Activated gamma-delta T cell (primary cell): ENCODE measurements at regions not wholly inside any gene's neighbourhood (a gene's known extent, or its start where the extent isn't known, plus 50 kb on each side); places are given as distances from the start of the nearest gene placed in this dataset.

ENCODE experiments used
- DNase-seq: peaks from one replicate; lab custom pipeline; 2025; lab: John Stamatoyannopoulos, UW

DNA sequence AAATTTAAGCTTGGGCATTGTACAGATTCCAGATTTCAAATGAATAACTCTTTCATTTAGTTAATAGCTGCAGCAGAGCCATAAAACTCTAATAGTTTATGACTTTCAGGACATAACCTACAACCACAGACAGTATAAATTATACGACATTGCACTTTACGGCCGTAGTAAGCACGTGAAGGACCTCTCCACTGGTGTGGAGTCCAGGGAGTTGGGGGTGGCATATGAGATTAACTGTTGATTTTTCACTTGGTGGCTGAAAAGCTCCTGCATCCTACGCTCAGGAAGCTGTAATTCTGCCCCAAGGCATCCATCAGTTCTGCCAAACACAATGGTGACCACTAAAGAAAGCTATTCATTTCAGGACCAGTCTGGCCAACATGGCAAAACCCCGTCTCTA, 376.2 kb downstream of the SOX11 start:
- DNase-seq = no peak

DNA sequence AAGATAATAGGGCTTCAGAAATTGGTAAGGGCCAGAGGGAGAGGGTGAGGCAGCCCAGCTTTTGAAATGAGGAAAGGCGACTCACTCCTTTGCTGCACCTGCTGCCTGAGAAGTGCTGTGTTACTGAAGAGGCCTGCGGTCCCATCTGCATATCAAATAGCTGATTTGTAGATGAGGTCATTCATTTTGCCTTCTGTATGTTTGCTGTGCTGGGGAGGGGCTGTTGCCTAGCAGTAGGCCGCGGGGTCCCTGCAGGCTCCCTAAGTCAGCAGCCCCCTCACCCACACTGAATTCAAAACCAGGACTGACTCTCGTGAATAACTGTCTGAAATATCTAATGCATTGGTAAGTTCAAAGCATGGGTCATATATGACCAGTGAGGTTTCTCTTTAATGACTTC, 377.2 kb downstream of the SOX11 start:
- DNase-seq = no peak

DNA sequence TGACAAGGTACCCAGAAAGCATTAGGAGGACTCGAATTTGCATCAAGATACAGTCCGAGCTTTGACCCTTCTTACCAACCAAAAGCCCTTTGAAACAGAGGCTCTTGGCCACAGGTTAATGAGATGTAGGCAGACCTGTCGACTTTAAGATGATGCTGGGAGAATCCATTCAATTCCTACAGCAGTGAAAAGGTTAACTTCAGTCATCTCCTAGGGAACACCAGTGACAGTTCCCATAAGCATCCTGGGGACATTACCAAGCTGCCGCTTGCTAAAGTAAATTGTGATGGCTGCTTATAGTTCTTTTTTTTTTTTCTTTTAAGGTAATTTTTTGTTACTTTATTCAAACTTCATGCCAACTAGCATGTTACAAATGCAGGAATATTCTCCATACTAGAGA, 379.3 kb downstream of the SOX11 start:
- DNase-seq = no peak

DNA sequence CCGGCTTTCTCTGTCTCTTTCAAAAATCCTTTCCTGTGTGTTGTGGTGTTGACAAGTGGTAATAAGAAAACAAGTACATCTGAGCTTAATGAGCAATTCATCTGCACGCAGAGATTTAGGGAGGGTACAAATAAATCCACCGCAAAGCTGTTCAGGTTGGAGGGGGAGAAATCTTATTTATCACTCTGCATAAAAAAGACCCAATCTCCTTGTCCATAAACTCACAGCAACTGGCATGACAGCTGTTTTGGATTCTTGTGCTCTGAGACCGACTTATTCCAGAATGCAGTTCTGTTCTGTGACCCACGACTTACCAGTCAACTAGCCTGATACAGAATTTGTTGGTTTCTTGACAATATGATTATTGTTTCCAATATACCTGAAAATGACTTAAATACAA, 380.1 kb downstream of the SOX11 start:
- no peak for DNase-seq

DNA sequence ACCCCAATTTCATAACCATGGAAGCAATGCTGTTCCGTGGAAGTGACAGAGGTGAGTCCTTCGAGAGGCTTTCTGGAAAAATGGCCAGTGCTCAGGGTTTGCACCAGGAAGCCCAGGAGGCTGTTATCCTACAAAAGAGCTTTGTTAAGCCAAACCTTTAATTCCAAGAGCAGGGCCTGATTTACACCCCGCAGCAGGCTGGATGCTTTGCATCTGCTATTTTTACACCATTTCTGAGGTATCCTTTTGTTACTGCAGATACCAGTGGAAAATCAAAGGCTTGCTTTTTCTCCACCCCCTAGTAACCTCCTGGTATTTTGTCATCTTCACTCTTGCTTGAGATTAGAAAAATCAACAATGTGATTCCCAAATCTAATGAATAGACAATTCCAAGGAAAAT, 380.6 kb downstream of the SOX11 start:
- DNase-seq = no peak

DNA sequence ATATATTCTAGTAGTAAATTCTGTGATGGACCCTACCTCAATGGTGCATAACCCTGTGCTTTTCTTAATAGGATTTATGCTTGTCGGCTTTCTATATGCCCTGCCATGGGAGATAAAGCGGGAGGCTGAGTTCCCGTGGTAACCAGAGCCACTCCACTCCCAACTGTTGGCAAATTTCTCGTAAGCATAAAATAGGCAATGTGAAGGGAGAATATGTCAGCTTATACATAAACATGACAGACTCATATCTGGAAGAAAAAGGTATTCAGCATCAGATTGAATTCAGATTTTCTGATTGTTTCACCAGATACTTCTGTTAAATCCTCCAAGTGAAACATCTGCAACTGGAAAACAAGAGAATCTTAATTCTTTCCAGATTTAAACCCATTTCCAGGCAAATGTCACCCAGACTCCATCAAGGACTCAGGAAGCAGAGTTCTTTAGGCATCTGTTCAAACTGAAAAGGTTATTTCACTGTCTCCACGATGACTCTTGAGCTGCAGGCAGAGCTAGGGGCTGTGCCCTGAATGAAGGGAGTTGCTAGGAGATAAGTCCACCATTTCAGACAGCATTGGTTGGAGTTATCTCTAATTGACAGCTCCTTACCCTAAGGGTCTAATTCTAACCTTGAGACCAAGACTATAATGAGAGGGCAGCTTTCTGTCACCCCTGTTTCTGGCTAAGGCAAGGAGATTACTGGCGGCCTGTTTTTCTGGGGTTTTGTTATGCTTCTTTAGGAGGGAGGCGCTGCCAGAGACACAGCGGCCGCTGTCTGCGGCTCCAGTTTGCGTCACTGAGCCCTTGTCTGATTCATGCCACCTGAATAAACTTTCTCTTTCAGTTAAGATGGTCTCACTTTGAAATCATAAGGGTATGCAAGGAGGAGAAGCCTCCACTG, 381.3 kb downstream of the SOX11 start:
- DNase-seq = no peak

DNA sequence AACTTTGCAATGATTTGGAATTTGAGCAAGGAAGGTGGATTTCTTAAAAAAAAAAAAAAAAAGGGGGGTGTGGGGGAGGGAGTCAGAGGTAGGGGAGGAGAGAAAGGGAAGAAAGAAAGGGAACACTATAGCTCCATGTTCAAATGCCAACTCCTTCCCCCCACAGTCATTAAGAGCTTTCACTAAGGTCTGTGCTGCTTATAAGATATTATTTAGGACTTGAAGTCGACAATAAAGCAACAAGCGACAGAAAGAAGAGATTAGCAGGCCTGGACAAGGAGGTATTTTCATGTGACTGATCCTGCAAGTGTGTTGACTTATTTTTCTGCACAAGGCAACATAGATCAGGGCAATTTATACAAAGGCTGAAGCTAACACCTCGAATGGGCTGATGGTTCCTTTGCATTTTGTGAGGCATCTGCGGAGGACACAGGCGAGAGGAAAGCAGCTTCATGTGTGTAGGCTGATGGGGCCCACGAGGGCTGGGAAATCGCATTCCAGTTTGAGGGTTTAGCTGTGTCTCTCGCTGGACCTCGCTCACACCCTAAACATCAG, 382.0 kb downstream of the SOX11 start:
- DNase-seq = no peak

DNA sequence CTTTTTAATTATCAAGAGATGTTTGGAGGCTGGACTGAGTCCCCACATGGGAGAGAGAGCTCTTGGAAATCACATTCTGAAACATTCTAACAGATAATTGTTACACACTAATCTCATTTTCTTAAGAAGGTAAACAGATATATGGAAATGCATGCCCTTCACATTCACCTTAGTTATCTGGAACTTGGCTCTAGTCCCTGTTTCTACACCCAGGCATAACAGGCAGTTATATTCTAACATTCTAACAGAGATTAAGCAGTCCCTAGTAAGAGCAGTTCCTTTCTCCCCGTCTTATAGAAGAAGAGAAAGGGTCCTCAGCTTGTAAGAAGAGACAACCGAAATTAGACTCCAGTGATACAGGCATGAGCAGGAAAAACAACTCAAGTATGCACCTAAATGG, 385.4 kb downstream of the SOX11 start:
- DNase-seq = no peak

DNA sequence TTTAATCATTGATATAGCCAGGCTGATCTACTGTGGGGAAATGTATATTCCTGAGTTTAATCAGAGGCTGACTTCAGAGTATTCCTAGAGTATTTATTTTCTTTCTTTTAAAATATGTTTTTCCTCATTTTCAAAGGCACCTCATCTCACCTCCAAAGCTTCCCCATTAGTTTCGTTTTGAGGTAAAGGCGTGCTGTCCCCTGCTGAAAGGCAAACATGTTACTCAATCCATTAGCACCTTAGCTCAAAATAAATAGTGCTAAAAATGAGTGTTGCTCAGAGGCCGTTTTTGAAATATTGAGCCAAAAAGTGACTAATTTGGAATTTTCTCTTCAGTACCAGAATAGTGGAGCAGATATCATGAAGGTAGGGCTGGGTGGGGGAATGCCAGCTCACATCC, 386.2 kb downstream of the SOX11 start:
- DNase-seq = no peak

DNA sequence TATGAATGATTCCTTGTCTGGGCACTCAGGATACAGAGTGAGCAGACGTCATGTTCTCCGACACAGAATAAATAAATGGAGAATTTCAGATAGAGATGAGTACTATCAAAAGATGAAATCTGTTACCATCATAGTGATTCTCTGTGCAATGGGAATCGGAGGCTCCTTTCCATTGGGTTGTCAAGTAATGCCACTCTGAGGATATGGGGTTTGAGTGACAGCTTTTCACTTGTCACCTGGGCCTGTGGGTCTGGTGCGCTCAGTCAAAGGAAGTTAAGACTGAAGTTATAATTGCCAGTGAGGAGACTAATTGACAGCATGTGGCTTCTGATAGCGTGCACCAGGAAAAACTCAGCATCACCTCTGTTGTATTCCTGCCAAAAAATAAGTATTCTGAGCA, 387.2 kb downstream of the SOX11 start:
- no peak for DNase-seq

DNA sequence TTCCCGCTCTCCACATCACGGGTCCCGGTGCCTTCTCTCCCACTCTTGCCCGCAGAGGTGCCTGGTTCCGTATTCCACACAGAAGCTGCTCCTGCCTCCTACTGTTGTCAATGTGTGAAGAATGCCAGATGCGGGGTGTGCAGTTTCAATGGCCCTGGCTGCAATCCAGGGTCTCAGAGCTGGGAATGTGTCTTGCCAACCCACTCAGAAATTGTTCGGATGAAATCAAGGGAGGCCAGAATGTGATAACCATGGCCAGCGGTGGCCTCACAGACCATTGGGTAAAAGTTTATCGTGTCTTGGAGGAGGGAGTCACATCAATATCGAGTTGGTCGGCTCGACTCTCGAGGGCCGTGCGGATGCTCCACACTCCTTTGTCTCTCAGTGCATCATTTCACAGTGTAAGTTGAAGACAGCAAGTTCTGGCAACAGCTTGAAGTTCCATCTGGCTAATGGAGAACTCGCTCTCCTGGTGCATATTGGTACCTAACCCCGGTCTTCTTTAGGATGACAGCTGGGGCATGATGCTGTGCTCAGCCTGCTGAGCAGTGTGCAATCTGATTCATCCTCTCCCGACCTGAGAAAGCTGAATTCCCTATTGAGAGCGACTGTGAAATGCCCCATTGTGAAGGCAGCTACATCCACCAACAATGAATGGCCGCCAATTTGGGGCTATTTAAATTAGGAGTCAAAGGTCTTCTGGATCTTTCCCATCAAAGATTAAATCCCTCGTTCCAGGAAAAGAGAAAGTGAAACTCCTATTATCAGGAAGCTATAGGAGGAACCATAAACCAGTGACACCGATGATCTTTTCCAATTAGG, 389.0 kb downstream of the SOX11 start:
- no peak for DNase-seq

DNA sequence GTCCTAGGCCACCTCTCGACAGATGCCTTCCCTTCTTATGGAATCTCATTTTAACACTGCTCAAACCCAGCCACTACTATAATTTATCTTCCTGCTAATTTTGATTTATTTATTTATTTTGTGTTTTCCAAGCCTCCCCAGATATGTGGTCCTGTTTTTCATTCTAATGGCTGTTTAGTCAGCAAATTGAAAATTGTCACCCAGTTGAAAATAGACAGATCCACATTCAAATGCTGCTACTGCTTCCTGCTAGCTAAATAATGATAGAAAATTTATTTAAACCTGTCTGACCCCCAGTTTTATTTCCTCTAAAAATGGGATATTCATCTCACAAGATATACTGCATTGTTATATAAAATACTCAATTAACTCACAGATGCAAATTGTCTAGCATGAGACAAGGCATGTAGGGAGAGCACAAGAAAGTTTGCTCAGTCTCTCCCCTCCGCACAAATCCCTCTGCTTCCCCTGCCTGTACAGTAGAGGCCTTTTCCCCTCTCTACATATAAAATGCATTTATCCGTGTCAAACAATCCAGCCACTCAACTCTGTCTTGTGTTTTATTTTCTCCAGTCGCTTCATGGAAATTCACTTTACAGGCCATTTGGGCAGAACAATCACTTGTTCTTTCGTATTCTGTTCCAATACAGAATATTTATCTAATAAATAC, 389.9 kb downstream of the SOX11 start:
- no peak for DNase-seq

DNA sequence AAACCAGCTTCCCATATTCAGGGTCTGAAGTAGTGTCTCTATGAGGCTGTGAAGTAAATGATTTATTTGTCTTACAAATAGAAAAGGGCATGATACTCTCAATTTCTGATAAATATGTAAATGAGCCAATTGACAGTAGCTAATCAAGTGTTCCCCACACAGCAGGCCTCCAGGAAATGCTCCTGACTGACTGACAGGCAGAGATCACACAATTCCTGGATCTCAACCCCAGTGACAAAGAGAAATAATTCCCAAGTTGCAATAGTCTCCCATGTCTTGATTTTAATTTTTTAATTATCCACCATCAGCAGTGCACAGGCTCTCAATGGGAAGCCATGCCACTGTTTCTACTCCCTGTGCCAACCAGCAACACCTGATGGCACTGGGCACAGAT, 390.4 kb downstream of the SOX11 start:
- no peak for DNase-seq

DNA sequence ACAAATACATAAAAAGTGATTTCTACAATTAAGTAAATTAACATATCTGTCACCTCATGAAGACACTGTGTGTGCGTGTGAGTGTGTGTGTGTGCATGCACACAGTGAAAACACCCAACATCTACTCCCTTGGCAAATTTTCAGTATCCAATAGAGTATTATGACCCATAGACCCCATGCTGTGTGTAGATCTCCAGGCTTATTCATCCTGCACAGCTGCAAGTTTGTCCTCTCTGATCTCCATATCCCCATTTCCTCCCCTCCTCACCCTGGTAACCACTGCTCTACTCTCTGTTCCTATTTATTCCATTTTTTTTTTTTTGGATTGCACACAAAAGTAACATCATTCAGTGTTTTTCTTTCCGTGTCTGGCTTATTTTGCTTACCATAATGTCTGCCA, 391.0 kb downstream of the SOX11 start:
- no peak for DNase-seq

DNA sequence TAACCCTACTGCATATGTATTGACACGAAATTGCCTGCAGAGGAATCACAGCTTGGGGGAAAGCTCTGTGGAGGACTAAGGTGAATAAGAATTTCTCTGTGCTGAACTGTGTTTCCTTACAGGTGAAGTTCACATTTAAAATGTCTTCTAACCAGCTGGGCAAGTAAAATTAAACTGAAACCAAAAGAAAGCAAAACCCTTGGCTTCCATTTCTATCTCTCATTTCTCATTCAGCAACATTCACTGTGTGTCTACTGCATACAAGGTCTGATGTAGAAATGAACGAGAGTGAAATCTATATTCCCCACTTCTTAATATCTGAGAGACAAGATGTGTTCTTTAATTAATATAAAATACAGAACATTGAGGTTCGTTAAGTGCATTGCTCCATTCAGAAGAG, 397.3 kb downstream of the SOX11 start:
- DNase-seq = no peak

DNA sequence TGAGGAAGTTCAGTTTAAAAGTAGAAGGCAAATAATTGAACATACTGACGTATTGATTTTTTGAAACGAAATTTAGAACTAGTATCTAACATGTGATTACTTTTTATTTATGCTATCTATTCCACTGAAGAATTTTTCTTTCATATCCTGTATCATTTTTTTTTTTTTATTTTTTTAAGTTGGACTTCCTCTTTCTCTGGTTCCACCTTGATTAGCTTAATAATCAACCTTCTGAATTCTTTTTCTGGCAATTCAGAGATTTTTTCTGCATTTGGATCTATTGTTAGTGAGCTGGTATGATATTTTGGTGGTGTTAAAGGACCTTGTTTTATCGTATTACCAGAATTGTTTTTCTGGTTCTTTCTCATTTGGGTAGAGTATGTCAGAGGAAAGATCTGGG, 411.2 kb downstream of the SOX11 start:
- DNase-seq = no peak

DNA sequence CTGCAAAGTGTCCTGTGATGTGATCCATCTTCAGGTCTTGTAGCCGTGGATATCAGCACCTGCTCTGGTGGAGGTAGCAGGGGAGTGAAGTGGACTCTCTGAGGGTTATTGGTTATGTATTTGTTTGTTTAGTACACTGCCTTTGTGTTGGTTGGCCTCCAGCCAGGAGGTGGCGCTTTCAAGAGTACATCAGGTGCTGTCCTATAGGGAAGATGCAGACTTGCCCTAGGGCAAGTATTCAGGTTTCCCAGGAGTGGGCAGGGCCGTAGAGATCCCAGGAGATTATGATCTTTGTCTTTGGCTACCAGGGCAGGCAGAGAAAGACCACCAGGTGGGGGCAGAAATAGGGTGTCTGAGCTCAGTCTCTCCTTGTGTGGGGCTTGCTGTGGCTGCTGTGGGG, 411.8 kb downstream of the SOX11 start:
- DNase-seq = no peak

DNA sequence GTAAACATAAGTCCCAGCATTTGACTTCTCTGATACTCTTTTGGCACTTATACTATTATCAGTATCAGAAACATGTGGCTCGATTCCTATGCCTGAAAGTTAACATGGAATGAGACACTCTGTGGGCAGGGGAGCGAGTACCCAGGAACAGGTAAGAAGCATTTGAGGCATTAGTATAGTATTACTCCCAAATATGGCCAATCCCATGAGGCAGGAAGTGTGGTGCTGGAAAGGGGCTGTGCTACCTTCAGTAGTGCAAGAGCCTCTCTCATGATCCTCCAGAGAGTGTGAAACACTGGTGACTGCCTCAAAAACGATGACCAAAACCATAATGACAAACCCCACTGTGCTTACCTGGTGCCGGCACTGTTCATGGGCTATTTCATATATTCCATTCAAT, 415.1 kb downstream of the SOX11 start:
- no peak for DNase-seq

DNA sequence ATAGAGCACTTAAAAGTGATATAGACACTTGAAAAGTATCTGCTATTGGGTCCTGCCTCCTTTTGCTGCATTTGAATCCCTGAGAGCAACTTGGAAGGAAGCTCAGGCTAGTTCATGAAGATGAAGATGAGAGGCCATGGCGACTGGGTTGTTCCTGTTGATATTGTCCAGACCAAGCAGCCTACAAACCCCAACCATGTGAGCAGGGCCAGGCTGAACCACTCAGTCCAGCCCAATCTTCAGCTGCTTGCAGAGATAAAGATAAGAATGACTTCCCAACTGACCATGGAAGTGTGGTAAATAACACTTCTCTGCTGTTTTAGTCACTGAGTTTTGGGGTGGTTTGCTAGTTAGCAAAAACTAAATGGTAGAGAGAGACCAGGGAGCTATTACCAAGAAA, 417.6 kb downstream of the SOX11 start:
- DNase-seq = no peak

DNA sequence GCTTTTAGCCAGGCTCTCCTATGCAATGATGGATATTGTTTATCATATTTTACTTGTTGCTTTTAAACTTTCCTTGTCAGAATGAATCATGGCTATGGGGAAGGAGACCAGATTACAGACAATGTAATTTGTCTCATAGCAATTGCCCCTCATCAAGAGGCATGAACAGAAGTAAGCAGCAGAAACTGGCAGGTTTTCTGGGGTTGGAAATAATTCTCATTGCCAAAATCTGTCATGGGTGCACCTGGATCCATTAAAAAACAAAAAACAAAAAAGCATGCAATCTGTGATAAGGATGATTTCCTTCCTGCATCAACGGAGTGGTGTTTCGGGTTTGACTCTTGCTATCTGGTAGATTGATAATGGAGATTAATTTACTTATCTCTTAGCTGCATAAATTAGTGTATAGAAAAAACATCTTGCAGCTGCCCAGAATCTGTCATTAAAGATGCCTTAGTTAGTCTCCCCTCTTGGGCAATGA, 419.6 kb downstream of the SOX11 start:
- DNase-seq = no peak

DNA sequence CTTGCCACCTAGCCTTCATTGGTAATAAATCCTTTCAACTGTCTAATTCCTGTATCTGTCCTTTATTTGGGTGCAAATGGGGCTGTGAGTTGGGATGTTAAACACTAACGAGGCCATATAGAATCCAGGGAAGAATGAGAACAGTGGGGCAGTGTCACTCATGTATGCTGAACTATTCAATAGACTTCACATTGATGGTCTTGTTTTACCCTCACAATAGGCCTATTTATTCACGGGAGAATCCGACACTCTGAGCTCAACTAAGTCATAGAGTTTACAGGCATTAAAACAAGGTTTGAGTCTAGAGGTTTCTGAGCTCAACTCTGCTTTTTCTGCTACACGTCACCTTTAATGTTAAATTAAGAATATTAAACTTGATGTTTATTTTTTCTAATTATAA, 421.6 kb downstream of the SOX11 start:
- DNase-seq = no peak

DNA sequence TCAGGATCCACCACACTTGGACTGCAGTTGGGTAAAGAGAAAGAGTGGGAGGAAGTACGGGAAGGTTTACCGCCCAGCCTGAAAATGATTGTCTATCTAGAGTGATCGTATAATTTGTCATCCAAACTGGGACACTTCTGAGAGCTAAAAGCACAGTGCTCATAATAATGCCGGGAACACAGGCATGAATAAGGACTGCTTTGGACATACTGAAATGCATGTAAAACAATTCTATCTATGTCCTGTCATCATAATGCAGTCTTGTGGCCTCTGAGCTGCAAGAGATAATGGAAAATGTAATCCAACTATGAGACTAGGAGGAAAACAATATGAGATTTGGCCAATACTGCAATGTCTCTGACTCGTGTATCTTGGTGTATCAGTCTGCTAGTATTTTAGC, 435.5 kb downstream of the SOX11 start:
- no peak for DNase-seq
